Lower leg skin (tissue), 4 donors: ENCODE measurements at regions not wholly inside any gene's neighbourhood (a gene's known extent, or its start where the extent isn't known, plus 50 kb on each side); places are given as distances from the start of the nearest gene placed in this dataset.

Experiments used
- DNase-seq, 2 donors: peaks; one replicate each; pipeline ENCODE4 v3.0.0-alpha.2; 2019; ENCODE audit warnings: low spot score in 2 of 2
- H3K4me3 ChIP-seq: fragments of 200-600 bp; sonication (generic); 2 replicates; pipeline ENCODE4 v1.5.1; 2017; ENCODE audit warnings: mild to moderate bottlenecking, low read depth; ENCODE audit not compliant: poor library complexity, severe bottlenecking
- POLR2A ChIP-seq, 2 donors: fragments of 450-650 bp; IDR thresholded peaks; one replicate each; pipeline ENCODE4 v1.6.1; 2016 to 2017; ENCODE audit warnings: antibody characterized with exemption in 2 of 2, mild to moderate bottlenecking in 1 of 2, moderate library complexity in 1 of 2
- WGBS, 2 donors: methylation state at CpG; one replicate each; pipeline ENCODE4 v1.1.5; 2018; 5-methylcytosine and 5-hydroxymethylcytosine counted together
- intact Hi-C: fragments of 100-400 bp; cut with DNase I; formaldehyde crosslinking; loops from one replicate; pipeline ENCODE4 v1.15.0; 2023; ENCODE audit warnings: low total_unique reads
- TF ChIP-seq, protein P1 (sequence below), 3 donors: fragments of 450-650 bp; IDR thresholded peaks; one replicate each; pipeline ENCODE4 v1.5.1; 2016; ENCODE audit warnings: antibody characterized with exemption in 3 of 3, mild to moderate bottlenecking in 3 of 3, moderate library complexity in 2 of 3

DNA sequence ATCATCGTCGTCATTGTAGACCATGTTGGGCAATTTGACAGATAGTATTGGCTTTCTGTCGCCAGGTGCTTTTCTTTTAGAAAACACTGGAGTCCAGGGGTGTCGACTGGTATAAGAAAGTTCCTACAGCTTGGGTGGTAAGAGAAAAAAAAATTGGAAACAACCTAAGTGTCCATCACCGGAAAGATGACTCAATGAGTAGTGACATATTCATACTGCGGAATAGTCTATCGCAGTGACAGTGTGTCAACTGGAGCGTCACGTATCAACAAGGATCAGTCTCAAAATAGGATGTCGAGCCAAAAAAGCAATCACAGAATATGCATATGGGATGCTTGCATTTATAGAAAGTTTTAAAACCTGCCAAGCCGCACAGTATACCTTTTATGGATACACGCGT lies 157.6 kb downstream of the MN1 start:
- intact Hi-C loops = no loop called here
- no peak overlapping the region for H3K4me3 ChIP-seq
- no peak for DNase-seq
- WGBS, 2 donors = 94 to 96% methylated on average over 13 of the region's 13 CpGs
- TF ChIP-seq POLR2A (IDR thresholded peaks at IDR 0.05) = no peak
- TF ChIP-seq, protein P1, sequence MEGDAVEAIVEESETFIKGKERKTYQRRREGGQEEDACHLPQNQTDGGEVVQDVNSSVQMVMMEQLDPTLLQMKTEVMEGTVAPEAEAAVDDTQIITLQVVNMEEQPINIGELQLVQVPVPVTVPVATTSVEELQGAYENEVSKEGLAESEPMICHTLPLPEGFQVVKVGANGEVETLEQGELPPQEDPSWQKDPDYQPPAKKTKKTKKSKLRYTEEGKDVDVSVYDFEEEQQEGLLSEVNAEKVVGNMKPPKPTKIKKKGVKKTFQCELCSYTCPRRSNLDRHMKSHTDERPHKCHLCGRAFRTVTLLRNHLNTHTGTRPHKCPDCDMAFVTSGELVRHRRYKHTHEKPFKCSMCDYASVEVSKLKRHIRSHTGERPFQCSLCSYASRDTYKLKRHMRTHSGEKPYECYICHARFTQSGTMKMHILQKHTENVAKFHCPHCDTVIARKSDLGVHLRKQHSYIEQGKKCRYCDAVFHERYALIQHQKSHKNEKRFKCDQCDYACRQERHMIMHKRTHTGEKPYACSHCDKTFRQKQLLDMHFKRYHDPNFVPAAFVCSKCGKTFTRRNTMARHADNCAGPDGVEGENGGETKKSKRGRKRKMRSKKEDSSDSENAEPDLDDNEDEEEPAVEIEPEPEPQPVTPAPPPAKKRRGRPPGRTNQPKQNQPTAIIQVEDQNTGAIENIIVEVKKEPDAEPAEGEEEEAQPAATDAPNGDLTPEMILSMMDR (IDR thresholded peaks at IDR 0.05) = no peak

DNA sequence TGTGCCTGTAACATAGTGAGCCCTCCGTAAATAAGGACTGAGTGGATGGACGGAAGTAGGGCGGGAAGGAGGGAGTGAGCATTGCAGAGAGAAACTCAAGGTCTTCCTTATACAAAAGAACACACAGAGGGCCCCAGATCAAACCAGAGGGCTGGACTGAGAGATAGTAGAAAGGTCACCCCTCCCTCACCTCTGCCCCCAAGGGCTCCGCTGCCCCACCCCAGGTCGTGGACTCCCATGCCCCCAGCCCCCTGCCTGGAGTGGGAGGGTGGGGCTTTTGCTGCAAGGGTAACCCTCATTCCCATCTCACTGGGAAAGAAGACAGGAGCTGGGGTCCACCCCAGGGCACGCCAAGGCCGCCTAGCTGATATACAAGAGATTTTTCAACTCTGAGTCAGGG lies 157.0 kb downstream of the MN1 start:
- DNase-seq = no peak
- intact Hi-C loops = no loop called here
- TF ChIP-seq POLR2A (IDR thresholded peaks at IDR 0.05) = no peak
- TF ChIP-seq, protein P1 (IDR thresholded peaks at IDR 0.05) = no peak
- WGBS, 2 donors = 91 to 92% methylated on average over 7 of the region's 7 CpGs
- H3K4me3 ChIP-seq = no peak overlapping the region

DNA sequence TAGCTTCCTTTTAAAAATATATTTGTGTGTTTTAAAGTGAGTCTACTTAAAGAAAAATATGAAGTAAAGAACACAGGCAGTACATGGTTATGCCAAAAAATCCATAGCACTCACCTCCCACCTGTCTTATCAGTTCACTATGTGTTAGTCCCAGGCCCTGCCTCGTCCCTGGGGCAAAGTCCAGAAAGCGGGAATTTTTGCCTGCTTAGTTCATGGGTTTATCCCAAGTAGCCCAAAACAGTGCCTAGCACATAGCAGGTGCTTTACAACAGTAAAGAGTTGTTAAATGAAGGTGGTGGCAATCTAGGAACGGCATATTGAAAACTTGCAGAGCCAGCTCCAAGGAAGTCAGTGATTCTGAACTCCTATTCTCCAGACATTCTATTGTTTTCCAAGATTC lies 154.0 kb downstream of the MN1 start:
- DNase-seq = no peak
- no peak overlapping the region for H3K4me3 ChIP-seq
- no peak for TF ChIP-seq POLR2A (IDR thresholded peaks at IDR 0.05)
- TF ChIP-seq, protein P1 (IDR thresholded peaks at IDR 0.05) = no peak
- 80 to 87% methylated on average over 3 of the region's 3 CpGs for WGBS, 2 donors
- intact Hi-C loops = no loop called here

DNA sequence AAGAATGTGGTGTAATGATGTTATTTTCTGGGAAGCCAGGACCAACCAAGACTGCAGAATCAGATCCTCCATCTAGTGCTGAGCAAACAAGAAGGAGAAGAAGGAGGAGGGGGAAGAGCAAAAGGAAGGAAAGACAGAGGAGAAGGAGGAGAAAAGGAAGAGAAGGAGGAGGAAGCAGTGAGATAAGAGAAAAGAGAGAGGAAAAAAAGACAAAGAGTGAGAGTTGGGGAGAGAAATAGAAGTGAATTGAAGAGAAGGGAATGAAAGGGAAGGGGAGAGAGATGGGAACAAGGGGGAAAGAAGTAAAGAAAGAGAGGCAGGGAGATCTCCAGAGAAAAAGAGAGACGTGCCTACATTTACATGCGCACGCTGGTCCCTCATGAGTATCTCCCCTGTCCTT lies 153.5 kb downstream of the MN1 start:
- intact Hi-C loops = no loop called here
- DNase-seq = no peak
- WGBS, 2 donors = 92% methylated on average over 3 of the region's 3 CpGs
- TF ChIP-seq, protein P1 (IDR thresholded peaks at IDR 0.05) = no peak
- TF ChIP-seq POLR2A (IDR thresholded peaks at IDR 0.05) = no peak
- no peak overlapping the region for H3K4me3 ChIP-seq

DNA sequence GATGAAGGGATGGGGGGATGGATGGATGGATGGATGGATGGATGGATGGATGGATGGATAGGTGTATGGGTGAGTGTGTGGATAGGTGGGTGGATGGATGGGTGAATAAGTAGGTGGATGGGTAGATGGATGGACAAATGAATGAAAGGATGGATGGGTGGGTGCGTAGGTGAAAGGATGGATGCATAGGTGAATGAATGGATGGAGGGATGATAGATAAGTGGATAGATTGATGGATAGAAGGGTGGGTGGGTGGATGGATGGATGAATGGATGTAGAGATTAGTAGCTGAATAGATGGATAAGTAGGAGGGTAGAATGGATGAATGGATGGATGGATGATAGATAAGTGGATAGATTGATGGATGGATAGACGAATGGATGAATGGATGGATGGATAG lies 152.7 kb downstream of the MN1 start:
- TF ChIP-seq POLR2A (IDR thresholded peaks at IDR 0.05) = no peak
- TF ChIP-seq, protein P1 (IDR thresholded peaks at IDR 0.05) = no peak
- DNase-seq = no peak
- WGBS, 2 donors = 95% methylated on average over 2 of the region's 2 CpGs
- H3K4me3 ChIP-seq = no peak overlapping the region
- intact Hi-C loops = no loop called here

DNA sequence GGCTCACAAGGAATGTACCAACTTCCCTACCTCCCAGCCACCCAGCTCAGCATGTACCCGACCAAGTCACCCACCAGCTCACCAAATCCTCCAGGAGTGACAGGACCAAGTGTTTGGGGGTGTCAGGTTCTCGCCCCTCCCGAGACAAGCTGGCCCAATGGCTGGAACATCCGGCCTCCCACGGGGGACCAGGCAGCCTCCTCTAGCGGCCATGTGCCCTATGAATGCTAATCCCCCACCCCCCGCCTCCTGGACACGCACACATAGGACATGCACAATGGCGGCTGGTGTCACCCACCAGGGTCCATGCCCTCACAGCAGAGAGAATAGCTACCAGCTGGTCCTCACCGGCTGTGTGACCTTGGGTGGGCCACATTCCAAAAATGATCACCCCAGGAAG lies 151.0 kb downstream of the MN1 start:
- intact Hi-C loops = no loop called here
- WGBS, 2 donors = 86 to 87% methylated on average over 5 to 10 of the region's 10 CpGs
- H3K4me3 ChIP-seq = no peak overlapping the region
- TF ChIP-seq, protein P1 (IDR thresholded peaks at IDR 0.05) = no peak
- TF ChIP-seq POLR2A (IDR thresholded peaks at IDR 0.05) = no peak
- no peak for DNase-seq
